Amygdala (tissue), 56 donors: ENCODE measurements at regions not wholly inside any gene's neighbourhood (a gene's known extent, or its start where the extent isn't known, plus 50 kb on each side); places are given as distances from the start of the nearest gene placed in this dataset.
A peak's percentile ranks its signal among the peaks of the same experiment; 100 is the strongest.

Experiments used
- DNase-seq, 56 donors: peaks; one replicate each; lab custom pipeline; 2025; lab: John Stamatoyannopoulos, UW

DNA sequence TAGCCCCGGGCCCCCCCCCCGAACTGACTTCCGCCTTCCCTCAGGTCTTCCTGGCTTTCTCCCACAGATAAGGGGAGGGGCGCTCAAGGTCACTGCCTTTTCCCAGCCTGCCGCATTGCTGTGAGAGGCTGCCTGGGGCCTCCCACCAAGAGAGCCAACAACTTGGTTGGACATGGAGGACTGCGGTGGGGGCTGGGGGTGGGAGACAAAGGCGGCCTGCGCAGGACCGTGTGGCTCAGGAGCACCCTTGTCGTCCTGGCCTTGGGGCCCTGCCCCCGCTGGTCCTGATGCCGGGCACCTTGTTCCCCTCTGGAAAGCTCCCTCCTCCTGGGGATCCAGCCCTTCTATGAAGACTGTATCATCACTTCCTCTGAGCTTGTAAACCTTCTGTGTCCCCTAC lies 105.6 kb upstream of the FOXF1 start:
- DNase-seq, result no peak

DNA sequence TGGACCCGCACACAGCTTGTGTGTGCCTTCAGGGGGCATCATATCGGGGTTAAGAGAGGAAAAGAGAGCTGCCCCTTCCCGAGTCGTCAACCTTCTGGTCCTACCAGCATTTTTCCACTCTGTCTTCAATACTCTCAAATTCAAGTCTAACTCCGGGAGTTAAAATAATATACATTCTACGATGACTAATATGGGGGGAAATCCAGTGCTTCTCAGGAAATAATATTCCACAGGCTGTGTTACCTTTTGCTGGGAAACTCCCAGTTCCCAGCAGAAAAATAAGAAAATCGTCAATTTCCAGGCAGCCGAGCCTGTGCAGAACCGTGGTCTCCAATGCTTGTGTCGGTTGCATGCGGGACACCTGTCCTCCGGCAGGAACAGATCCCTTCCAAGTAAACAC lies 105.0 kb upstream of the FOXF1 start:
- DNase-seq, result no peak

DNA sequence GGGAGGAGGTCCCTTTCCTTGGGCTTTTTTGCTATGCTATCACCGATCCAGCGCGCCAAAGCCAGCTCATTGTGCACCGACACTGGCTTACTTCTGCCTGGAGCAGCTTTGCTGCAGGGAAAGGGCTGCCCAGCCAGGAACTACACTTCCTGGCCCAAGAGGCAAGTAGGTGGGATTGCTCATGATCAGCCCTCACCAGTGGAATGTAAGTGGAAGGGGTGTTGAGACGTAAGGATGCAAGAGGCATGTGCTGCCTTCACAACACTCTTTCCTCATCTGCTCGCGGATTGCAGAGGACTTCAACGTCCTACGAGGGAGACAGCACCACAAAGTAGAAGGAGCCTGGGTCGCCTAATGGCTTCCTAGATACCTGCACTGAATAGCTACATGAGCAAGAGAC lies 104.3 kb upstream of the FOXF1 start:
- no peak for DNase-seq

DNA sequence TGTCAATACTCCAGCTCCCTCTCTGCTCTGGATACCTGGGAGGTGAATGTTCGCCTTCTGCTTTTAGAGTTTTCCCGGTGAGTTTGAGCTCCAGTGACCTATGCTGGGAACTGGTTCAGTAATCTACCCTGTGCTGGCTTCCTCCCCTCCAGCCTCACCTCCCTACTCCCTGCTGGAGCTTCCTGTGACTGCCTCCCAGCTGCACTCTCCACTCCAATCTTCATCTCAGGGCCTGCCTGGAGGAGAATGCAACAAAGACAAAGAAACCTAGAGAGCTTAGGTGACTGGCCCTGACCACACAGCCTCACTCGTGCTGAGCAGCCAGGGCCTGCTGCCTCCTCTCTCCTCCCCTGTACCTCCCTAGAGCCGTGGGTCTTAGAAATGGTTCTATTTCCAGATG lies 101.6 kb upstream of the FOXF1 start:
- DNase-seq, result no peak

DNA sequence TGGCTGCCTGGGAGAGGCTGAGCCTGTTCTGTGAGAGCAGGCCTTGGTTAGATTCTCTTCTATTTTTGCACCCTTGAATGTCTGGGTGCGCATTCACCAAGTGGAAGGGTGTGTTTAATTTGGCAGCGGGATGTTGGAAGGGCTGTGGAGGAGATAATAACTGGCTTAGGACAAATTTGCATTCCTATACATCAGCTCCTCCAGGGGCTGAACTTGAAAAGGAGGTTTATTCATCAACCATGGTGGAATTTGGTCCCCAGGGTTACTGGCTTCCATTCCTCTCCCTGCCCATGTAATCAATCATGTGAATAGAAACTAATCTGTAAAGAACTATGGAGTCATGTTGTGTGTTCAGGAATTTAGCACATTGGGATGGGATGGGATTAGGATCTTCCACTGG lies 100.2 kb upstream of the FOXF1 start:
- DNase-seq, result no peak

DNA sequence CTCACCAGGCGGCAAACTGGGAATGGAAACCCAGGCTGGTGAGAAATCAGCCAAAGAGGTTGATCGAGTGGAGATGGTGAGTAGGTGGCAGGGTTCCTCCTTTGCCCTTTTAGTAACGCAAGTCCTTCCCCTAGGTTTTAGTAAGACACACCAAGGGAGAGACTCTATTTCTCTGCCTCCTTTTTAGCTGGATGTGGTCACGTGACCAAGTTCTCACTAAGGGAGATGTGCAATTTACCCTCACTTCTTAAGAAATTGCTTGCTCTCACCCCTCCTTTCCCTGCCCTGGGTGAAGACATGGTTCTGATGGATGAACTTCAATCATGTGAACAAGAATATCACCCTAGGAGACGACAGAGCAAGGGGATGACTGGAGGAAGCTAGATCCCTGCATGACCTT lies 99.8 kb upstream of the FOXF1 start:
- DNase-seq, result no peak

DNA sequence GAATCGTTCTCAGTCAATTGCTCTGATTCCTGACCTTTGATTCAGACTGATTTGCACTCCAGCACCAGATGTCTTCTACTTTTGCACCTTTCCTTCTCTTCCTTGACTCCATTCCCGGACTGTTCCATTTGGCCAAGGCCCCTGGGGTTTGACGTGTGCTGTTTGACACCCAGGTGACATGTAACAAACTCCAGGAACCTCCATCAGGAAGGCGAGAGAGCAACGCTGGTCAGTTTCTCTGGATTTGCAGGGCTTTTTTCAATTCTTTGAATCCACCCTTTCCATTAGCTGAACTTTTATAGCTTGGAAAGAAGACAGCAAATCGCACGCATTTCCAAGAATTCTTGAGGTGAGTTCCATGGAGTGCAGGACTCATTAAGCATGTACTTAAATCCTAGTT lies 98.4 kb upstream of the FOXF1 start:
- no peak for DNase-seq

DNA sequence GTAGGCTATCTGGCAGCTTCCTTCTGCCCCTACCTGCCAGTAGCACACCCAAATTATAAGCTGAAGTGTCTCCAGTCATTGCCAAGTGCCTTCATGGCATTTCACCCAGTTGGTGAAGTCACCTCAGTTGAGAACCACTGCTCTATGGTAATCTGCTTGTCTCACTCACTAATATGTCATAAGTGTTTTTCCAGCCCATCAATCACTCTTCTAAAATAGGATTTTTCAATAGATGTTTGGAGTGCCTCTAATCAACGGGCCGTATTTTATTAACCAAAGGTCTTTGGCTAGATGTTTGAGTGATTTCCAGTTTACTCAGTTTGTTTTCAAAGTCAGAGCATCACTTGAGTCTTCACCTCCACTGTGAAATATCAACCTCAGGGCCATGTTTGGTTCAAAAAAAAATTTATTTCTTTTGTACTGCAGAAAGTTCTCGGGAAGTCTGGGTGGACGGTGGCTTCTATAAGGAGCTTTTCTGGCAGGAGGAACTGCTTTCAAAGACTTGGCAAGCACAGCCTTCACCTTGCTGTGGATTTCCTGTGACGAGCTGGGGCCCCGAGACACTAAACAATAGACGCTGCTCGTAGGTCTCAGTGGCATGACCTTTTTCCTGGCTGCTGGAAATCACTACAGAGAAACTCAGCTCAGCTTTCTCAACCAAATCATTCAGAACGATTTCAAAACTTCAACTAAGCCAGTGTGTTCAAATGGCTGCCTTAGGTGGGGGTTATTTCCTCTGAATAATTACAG lies 95.2 kb upstream of the FOXF1 start:
- DNase-seq, result no peak

DNA sequence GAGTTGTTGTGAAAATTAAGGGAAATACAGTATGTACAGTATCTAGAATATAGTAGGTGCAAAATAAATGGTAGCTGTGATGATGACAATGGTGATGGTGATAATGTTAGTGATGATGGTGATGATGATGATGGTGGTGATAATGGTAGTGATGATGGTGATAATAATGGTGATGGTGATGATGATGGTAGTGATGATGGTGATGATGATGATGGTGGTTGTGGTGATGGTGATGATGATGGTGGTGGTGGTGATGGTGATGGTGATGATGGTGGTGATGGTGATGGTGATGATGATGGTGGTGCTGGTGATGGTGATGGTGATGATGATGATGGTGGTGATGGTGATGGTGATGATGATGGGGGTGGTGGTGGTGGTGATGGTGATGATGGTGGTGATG lies 91.3 kb upstream of the FOXF1 start:
- DNase-seq, result no peak

DNA sequence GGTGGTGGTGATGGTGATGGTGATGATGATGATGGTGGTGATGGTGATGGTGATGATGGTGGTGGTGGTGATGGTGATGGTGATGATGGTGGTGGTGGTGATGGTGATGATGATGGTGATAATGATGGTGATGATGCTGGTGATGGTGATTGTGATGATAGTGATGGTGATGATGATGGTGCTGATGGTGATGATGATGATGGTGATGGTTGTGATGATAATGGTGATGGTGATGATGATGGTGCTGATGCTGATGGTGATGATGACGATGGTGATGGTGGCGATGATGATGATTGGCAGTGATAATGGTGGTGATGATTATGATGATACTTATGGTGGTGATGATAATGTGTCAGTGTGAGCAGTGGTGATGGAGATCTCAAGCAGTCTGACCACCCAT lies 90.8 kb upstream of the FOXF1 start:
- no peak for DNase-seq

DNA sequence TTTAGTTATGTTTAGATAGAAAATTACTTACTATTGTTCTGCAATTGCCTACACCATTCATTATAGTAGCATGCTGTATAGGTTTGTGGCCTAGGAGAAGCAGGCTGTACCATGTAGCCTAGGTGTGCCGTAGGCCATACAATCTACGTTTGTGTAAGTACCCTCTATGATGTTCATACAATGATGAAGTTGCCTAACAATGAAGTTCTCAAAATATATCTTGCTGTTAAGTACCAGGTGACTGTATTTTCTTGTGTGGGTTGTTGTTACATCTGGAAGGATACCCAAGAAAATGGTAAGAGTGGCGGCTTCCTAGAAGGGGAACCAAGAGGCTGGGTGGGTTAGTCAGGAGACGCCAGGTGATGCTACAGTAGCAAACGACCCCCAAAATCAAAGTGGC lies 88.3 kb upstream of the FOXF1 start:
- no peak for DNase-seq

DNA sequence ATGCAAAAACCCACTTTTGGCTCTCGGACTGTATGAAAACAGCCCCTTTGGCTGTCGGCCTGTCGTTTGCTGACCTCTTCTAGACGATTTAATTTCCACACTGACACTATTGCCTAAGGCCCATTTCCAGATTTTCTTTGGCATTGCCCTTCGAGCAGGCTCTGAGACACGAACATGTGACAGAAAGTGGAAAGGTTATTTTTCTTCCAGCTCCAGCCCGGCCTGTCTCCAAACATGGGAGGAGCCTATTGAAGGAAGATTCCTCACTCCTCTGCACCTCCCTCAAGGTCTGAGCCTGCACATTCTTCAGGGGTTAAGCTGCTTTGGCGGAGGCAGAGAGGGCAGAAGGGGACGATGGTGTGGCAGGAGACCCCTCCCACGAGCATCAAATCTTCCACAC lies 85.9 kb upstream of the FOXF1 start:
- DNase-seq, result peak in 1 of 56 donors; percentile 0

DNA sequence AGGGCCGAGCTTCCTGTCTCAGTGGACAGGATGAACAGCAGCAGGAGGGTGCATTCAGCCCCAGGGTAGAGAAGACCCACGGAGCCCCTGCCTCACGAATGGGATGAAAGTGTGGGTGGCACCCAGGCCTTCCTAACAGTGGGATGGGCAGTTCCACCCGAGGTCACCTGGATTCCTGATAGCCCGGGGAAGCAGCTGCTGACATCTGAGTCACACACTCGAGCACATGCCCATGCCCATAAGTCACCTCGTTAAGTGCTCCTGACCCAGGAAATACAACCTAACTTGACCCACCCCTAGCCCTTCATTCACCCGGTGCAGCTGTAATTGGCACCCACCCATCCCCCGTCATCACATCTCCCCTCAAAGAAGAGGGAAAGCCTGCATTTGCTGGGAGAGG lies 85.3 kb upstream of the FOXF1 start:
- DNase-seq, result no peak

DNA sequence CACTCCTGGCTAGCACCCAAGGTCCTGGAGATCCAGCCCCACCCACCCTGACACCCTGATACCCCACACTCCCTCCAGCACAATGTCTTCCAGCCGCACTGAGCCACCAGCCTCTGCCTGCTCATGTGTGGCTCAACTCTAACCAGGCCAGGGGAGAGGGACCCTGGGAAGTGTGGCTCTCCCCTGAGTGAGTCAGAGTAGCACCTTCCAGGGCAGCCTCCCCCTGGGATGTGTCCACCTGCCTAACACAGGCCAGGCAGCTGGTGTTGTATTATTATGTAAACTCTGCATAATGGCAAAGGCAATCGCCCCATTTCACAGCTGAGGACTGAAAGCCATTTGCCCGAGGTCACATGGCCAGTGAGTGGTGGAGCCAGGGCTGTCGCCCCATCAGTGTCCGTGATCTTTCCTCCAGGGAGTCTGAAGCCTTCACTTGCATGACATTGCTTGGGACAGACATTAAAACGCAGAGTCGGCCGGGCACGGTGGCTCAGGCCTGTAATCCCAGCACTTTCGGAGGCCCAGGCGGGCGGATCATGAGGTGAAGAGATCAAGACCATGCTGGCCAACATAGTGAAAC lies 84.2 kb upstream of the FOXF1 start:
- no peak for DNase-seq

DNA sequence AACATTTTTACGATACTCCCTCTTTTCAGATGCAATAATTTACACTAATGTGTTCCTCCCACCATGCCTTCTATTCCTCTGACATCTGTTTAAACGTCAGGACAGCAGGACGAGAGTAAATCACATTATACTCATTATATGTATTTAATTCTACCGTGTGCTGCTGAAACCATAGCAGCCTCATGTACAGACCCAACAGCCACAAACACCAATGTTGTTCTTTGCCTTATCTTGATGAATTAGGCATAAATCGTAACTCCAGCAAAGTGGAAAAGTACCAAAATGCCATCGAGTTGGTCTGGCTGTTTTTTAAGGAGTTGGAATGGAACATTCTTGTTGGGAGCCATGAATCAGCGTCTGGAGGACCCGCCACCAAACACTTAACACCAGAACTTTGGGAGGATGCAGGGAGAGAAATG lies 82.9 kb upstream of the FOXF1 start:
- no peak for DNase-seq

DNA sequence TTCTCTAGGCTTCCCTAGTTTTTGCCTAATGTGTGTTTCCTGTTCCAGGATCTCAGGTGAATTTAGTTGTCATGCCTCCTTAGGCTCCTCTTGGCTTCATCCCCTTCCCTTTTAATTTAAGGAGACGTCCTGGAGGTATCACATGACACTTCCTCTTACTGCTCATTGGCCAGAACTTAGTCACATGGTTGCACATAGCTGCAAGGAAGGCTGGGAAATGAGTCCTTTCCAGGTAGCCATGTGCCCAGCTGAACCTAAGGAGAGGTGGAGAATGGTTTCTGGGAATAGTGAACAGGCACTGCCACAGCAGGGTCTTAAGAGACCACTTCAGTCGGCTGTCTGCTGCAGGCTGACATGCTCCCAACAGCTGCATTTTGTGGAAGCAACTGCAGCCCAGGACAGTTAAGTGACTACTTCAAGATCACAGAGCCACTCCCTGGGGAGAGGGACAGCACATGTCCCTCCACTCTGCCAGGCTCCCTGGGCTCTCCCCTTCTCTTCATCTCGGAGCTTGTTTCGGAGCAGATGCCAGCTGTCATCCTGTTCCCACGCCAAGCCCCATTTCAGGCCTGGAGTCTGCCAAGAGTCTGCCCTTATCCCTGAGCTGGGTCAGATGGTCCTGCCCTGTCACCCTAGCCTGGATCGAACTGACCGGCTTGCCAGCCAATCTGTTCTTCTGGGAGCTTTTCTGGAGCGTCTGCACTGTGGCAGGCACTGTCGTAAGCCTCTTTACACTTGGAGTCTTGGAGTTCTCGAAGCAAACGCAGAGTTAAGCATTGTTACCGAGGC lies 81.4 kb upstream of the FOXF1 start:
- DNase-seq, result no peak

DNA sequence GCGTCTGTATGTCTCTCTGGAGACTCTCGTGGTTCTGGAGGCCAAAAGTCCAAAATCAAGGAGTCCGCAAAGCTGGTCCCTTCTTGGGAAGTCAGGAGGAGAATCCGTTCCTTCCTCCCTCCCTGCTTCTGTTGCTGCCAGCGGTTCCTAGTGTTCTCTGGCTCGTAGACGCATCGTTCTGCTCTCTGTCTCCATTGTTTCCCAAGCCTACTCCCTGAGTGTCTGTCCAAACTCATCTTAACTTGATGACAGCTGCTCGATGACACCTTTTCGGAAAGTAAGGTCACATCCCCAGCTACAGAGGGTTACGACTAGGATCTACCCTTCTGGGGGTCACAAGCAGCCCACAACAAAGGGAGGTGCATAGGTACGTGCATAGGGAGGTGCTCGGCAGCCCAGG lies 80.7 kb upstream of the FOXF1 start:
- DNase-seq, result no peak

DNA sequence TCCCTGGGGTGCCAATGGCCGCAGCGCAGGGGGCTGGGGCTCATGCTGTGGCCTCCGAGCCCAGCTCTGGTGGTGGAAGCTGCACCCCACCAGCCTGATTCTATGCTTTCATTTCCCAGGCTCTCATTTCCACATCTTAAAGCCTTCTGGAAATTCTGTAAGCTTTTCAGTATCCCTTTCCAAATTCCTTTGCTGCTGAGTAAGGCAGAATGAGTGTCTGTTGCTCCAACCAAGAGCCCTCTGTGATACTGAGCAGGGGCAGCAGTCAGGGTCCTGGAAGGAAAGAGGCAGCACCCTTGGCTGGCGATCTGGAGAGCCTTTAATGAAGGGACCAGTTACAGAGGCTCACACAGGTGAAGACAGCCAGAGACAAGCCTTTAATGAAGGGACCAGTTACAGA lies 79.5 kb upstream of the FOXF1 start:
- no peak for DNase-seq

DNA sequence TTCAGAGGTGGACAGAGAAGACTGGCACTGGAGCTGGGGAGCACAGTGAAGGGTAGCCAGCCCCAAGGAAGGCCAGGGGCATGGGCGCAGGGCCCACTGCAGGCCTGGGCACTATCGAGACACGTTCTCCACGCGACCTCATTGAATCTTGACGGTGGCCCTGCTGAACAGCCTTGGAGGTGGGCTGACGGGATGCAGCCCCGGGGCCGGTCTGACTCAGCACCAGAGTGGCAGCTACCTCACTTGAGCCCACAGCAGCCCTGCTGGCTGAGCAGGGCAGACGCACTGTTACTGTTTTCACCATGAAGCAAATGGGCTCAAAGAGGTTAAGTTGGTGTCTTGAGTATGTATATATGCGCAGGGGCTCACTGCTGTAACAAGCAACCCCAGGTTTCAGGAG lies 78.8 kb upstream of the FOXF1 start:
- no peak for DNase-seq

DNA sequence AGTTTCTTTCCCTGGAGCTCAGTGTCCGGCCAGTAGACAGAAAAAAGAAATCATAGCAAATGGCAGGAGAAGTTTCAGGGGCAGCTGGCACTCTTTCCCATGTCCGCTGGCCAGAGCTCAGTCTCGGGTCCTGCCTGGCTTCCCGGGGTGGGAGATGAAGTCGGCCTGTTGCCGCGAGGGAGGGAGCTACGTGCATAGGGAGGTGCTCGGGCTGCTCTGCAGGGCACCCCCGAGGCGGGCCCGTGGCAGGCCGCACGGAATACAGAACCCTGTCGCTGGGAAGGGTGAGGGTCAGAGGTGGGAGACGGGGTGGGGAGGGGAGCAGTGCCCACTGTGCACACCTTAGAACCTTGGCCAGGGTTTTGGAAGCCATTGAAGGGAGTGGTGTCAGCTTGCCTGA lies 78.3 kb upstream of the FOXF1 start:
- no peak for DNase-seq

DNA sequence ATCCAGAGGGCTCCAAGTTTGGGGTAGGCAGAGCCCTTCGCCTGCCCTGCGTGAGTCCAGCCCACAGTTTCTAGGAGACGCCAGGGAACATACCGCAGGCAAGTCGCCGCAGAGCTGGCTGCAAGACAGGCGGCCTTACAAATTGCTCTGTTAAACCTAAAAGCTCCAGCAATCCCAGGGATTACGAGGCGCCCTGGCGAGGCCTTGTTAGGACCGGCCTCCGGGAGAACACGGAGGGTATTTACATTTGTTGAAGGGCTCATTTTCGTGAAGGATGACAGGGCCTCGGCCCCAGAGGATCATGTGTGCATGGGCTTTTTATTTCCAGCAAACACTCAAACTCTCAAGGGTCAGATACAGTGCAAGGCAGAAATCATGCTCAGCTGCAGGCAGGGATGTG lies 77.6 kb upstream of the FOXF1 start:
- peak in 2 of 56 donors; percentile 5 to 8 for DNase-seq
